HFFc6 (cell line): ENCODE measurements at regions not wholly inside any gene's neighbourhood (a gene's known extent, or its start where the extent isn't known, plus 50 kb on each side); places are given as distances from the start of the nearest gene placed in this dataset.
A peak's percentile ranks its signal among the peaks of the same experiment; 100 is the strongest.
"Not testable (repeated sequence)": the region's sequence is repeated elsewhere in the genome, so short reads cannot be mapped to it uniquely, and the experiment has no call there.

ENCODE experiments used
- DNase-seq: peaks from one replicate; pipeline ENCODE4 v3.0.0-alpha.2; 2018
- H3K27ac Mint-ChIP-seq: 2 replicates; pipeline ENCODE4 v1.8.0; 2020; ENCODE audit warnings: mild to moderate bottlenecking, mixed read lengths
- H3K27me3 Mint-ChIP-seq: 2 replicates; pipeline ENCODE4 v1.8.0; 2021; ENCODE audit warnings: mild to moderate bottlenecking, moderate library complexity, mixed read lengths; ENCODE audit not compliant: insufficient read depth
- H3K36me3 Mint-ChIP-seq: 2 replicates; pipeline ENCODE4 v1.8.0; 2021; ENCODE audit warnings: low read depth, mixed read lengths
- H3K4me1 Mint-ChIP-seq: 2 replicates; pipeline ENCODE4 v1.8.0; 2020; ENCODE audit warnings: low read depth, mixed read lengths
- H3K4me3 Mint-ChIP-seq: 2 replicates; pipeline ENCODE4 v1.8.0; 2020; ENCODE audit warnings: mild to moderate bottlenecking, moderate library complexity, mixed read lengths
- H3K9me3 Mint-ChIP-seq: 2 replicates; pipeline ENCODE4 v1.8.0; 2020; ENCODE audit warnings: mild to moderate bottlenecking, mixed read lengths
- TF ChIP-seq, protein P1 (sequence below): fragments of 200-600 bp; sonication (generic); IDR thresholded peaks from 2 replicates; pipeline ENCODE4 v1.5.0; 2021; ENCODE audit warnings: antibody characterized with exemption, mild to moderate bottlenecking

- no peak overlapping the region for H3K4me3 Mint-ChIP-seq
- no peak overlapping the region; the same call in 1 of the 2 replicates for H3K27ac Mint-ChIP-seq
- DNase-seq: peak; percentile 50
- TF ChIP-seq, protein P1, sequence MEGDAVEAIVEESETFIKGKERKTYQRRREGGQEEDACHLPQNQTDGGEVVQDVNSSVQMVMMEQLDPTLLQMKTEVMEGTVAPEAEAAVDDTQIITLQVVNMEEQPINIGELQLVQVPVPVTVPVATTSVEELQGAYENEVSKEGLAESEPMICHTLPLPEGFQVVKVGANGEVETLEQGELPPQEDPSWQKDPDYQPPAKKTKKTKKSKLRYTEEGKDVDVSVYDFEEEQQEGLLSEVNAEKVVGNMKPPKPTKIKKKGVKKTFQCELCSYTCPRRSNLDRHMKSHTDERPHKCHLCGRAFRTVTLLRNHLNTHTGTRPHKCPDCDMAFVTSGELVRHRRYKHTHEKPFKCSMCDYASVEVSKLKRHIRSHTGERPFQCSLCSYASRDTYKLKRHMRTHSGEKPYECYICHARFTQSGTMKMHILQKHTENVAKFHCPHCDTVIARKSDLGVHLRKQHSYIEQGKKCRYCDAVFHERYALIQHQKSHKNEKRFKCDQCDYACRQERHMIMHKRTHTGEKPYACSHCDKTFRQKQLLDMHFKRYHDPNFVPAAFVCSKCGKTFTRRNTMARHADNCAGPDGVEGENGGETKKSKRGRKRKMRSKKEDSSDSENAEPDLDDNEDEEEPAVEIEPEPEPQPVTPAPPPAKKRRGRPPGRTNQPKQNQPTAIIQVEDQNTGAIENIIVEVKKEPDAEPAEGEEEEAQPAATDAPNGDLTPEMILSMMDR: no peak
- H3K4me1 Mint-ChIP-seq: peaks cover 11% of the 10 kb centered on the region
- H3K27me3 Mint-ChIP-seq: peaks cover 45% of the 10 kb centered on the region
- H3K9me3 Mint-ChIP-seq: no peaks in the 10 kb centered on the region
- no peaks in the 10 kb centered on the region for H3K36me3 Mint-ChIP-seq
These were observed 91.5 kb downstream of the IER5 start for GRCh38 chr1:181179987-181180365.

DNA sequence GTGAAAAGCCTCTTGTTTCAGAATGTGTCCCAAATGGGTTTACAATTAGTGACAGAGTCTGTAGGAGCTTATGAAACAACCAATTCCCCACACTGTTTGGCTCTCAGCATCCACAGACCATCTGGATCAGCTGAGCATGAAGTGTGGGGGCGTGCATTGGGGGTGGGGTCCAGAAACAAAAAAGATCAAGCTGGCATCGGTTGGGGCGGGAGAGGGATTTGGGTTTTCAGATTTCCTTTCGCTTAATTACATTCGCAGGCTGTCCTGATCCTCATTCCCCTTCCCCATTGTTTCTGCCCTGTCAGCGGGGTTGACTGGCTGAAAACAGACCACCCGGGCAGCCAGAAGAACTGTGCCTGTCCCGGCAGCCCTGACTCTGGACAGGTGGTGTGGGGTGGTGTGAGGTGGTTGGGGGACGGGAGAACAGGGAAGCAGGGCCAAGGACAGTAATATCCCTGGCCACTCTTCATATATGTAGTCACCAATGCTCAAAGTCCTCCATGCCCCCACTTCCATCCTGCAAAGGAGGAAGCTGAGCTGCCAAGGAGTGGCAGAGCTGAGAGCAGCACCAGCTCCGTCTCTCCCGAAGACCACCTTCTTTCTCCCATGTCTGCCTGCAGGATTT is 92.0 kb downstream of the IER5 start:
- peaks cover 47% of the 10 kb centered on the region for H3K27me3 Mint-ChIP-seq
- H3K4me1 Mint-ChIP-seq: peaks cover 11% of the 10 kb centered on the region
- no peaks in the 10 kb centered on the region for H3K36me3 Mint-ChIP-seq
- no peak for DNase-seq
- no peak overlapping the region for H3K4me3 Mint-ChIP-seq
- H3K27ac Mint-ChIP-seq: no peak overlapping the region
- H3K9me3 Mint-ChIP-seq: no peaks in the 10 kb centered on the region
- TF ChIP-seq, protein P1: no peak

GRCh38 chr1:181181792-181182585 is 93.5 kb downstream of the IER5 start:
- H3K9me3 Mint-ChIP-seq: no peaks in the 10 kb centered on the region
- TF ChIP-seq, protein P1: no peak
- no peak overlapping the region for H3K4me3 Mint-ChIP-seq
- peaks cover 47% of the 10 kb centered on the region for H3K27me3 Mint-ChIP-seq
- DNase-seq: no peak
- no peak overlapping the region for H3K27ac Mint-ChIP-seq
- no peaks in the 10 kb centered on the region for H3K36me3 Mint-ChIP-seq
- H3K4me1 Mint-ChIP-seq: peaks cover 11% of the 10 kb centered on the region

GRCh38 chr1:181184621-181185020 is 96.1 kb downstream of the IER5 start:
- TF ChIP-seq, protein P1: no peak
- H3K4me1 Mint-ChIP-seq: peaks cover 8% of the 10 kb centered on the region
- no peaks in the 10 kb centered on the region for H3K9me3 Mint-ChIP-seq
- no peak overlapping the region for H3K27ac Mint-ChIP-seq
- H3K36me3 Mint-ChIP-seq: no peaks in the 10 kb centered on the region
- peaks cover 35% of the 10 kb centered on the region for H3K27me3 Mint-ChIP-seq
- DNase-seq: no peak
- H3K4me3 Mint-ChIP-seq: no peak overlapping the region

GRCh38 chr1:181185461-181185860 is 97.0 kb downstream of the IER5 start:
- no peak overlapping the region for H3K4me3 Mint-ChIP-seq
- TF ChIP-seq, protein P1: no peak
- H3K9me3 Mint-ChIP-seq: no peaks in the 10 kb centered on the region
- H3K27me3 Mint-ChIP-seq: peaks cover 28% of the 10 kb centered on the region
- H3K4me1 Mint-ChIP-seq: no peaks in the 10 kb centered on the region
- no peak for DNase-seq
- no peak overlapping the region for H3K27ac Mint-ChIP-seq
- H3K36me3 Mint-ChIP-seq: no peaks in the 10 kb centered on the region

DNA sequence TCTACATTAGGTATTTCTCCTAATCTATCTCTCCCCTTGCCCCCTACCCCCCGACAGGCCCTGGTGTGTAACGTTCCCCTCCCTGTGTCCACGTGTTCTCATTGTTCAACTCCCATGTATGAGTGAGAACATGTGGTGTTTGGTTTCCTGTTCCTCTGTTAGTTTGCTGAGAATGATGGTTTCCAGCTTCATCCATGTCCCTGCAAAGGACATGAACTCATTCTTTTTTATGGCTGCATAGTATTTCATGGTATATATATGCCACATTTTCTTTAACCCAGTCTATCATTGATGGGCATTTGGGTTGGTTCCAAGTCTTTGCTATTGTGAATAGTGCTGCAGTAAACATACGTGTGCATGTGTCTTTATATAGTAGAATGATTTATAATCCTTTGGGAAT is 97.6 kb downstream of the IER5 start:
- not testable (repeated sequence) for H3K9me3 Mint-ChIP-seq, H3K4me3 Mint-ChIP-seq, H3K27ac Mint-ChIP-seq, H3K4me1 Mint-ChIP-seq, DNase-seq, H3K36me3 Mint-ChIP-seq
- H3K27me3 Mint-ChIP-seq: peaks cover 29% of the 10 kb centered on the region
